Osteocyte (in vitro differentiated cells): ENCODE measurements at regions not wholly inside any gene's neighbourhood (a gene's known extent, or its start where the extent isn't known, plus 50 kb on each side); places are given as distances from the start of the nearest gene placed in this dataset.

Source experiments
- DNase-seq: peaks from one replicate; pipeline ENCODE4 v3.0.0; 2021; ENCODE audit warnings: mixed read lengths; ENCODE audit not compliant: unreplicated experiment; ENCODE audit errors: extremely low spot score
- H3K27ac Mint-ChIP-seq: one replicate; pipeline ENCODE4 v1.8.0; 2021; ENCODE audit warnings: mild to moderate bottlenecking, mixed read lengths; ENCODE audit not compliant: unreplicated experiment
- H3K27me3 Mint-ChIP-seq: one replicate; pipeline ENCODE4 v1.8.0; 2021; ENCODE audit warnings: mixed read lengths; ENCODE audit not compliant: unreplicated experiment
- H3K36me3 Mint-ChIP-seq: one replicate; pipeline ENCODE4 v1.8.0; 2021; ENCODE audit warnings: mixed read lengths; ENCODE audit not compliant: unreplicated experiment
- H3K4me1 Mint-ChIP-seq: one replicate; pipeline ENCODE4 v1.8.0; 2021; ENCODE audit warnings: mixed read lengths; ENCODE audit not compliant: unreplicated experiment
- H3K4me3 Mint-ChIP-seq: one replicate; pipeline ENCODE4 v1.8.0; 2021; ENCODE audit warnings: mild to moderate bottlenecking, moderate library complexity, mixed read lengths; ENCODE audit not compliant: unreplicated experiment
- H3K9me3 Mint-ChIP-seq: one replicate; pipeline ENCODE4 v1.8.0; 2021; ENCODE audit warnings: mixed read lengths; ENCODE audit not compliant: unreplicated experiment
- TF ChIP-seq, protein P1 (sequence below): fragments of 200-600 bp; sonication (generic); IDR thresholded peaks from 2 replicates; pipeline ENCODE4 v1.5.0; 2021; ENCODE audit warnings: antibody characterized with exemption, mild to moderate bottlenecking, moderate library complexity

DNA sequence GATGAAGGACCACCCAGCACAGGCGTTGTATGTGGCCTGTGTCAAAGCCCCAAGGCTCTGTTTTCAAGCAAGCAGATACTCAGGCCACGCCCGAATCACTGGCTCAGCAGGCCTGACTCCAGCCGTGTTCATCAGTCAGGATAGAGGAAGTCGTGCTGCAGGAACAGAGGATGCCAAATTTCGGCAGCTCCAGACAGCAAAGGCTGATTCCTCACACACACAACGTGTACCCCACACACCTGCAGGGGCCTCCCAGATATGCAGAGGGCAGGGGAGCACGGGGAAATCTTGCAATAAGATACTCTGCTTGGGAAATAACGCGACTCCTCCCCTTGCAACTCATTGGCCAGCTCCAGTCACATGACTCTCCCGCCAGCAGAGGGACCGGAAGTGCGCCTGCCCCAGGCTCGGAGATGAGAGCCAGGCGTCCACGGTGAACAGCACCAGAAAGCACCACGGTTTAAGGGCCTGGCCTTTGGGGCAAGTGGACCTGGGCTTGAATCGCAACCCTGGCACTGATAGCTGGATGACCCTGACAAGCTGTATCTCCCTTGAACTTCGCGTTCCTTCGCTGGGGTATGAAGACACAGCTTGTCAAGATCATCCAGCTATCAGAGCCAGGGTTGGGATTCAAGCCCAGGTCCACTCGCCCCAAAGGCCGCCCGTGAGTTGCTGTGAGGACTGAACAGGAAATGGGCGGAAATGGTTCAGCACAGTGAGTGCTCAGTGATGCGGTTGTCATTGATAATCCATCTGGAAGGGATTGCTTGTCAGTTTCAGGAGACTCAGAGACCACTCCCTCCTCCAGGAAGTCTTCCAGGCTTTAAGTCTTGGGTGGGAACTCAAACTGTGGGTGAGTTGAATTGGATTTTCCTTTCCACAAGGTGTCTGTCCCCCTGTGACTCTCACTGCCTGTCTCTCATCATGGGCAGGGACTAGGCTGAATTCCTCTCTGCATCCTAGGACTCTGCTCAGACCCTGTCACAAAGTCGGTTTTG is 88.5 kb downstream of the MYEOV start:
- peaks cover 17% of the 10 kb centered on the region for H3K4me1 Mint-ChIP-seq
- H3K27ac Mint-ChIP-seq: no peak overlapping the region
- no peak overlapping the region for H3K4me3 Mint-ChIP-seq
- peak; percentile 76 for DNase-seq
- H3K27me3 Mint-ChIP-seq: no peaks in the 10 kb centered on the region
- no peaks in the 10 kb centered on the region for H3K9me3 Mint-ChIP-seq
- H3K36me3 Mint-ChIP-seq: no peaks in the 10 kb centered on the region
- TF ChIP-seq, protein P1, sequence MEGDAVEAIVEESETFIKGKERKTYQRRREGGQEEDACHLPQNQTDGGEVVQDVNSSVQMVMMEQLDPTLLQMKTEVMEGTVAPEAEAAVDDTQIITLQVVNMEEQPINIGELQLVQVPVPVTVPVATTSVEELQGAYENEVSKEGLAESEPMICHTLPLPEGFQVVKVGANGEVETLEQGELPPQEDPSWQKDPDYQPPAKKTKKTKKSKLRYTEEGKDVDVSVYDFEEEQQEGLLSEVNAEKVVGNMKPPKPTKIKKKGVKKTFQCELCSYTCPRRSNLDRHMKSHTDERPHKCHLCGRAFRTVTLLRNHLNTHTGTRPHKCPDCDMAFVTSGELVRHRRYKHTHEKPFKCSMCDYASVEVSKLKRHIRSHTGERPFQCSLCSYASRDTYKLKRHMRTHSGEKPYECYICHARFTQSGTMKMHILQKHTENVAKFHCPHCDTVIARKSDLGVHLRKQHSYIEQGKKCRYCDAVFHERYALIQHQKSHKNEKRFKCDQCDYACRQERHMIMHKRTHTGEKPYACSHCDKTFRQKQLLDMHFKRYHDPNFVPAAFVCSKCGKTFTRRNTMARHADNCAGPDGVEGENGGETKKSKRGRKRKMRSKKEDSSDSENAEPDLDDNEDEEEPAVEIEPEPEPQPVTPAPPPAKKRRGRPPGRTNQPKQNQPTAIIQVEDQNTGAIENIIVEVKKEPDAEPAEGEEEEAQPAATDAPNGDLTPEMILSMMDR: no peak

DNA sequence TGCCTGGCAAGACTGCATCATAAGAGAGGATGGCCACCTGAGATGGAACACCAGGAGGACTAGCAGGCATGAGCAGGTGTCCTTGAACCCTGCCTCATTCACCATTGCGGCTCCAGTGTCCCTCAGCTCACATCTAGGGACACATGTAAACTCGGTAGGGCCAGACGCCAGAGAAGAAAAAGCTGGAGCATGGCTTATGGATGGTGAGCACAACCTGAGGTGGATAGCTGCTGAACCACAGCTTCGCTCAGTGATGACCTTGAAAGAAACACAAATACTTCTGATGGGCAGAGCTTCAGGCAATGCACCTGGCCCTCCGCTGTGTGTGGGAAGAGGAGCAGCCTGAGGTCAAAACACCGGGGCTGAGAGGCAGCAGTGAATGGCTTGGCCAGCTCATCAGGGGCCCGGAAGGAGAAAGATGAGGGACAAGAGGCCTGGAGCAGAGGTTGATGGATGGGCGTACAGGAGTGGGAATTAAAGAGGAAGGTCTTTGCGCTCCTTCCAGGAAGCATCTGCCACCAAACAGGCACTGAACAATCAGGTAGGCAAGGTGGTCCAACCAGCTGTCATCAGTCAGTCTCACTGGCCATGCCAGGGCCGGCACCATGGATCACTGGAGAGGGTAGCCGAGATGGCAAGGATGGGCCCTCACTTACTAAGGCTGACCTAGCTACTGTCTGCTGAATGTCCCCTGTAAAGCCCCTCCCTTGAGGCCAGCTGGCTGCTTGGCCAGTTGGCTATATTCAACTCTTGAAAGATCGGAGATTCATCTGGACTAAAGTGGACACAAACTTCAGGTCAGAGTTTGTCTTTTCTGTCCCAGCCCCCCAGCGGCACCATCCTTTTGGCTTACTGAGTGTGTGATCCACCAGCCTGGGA is 89.7 kb downstream of the MYEOV start:
- no peak overlapping the region for H3K4me3 Mint-ChIP-seq
- no peaks in the 10 kb centered on the region for H3K27me3 Mint-ChIP-seq
- H3K9me3 Mint-ChIP-seq: peaks cover 8% of the 10 kb centered on the region
- TF ChIP-seq, protein P1: no peak
- H3K36me3 Mint-ChIP-seq: peaks cover 4% of the 10 kb centered on the region
- H3K4me1 Mint-ChIP-seq: peaks cover 17% of the 10 kb centered on the region
- peak; percentile 59 for DNase-seq
- no peak overlapping the region for H3K27ac Mint-ChIP-seq

DNA sequence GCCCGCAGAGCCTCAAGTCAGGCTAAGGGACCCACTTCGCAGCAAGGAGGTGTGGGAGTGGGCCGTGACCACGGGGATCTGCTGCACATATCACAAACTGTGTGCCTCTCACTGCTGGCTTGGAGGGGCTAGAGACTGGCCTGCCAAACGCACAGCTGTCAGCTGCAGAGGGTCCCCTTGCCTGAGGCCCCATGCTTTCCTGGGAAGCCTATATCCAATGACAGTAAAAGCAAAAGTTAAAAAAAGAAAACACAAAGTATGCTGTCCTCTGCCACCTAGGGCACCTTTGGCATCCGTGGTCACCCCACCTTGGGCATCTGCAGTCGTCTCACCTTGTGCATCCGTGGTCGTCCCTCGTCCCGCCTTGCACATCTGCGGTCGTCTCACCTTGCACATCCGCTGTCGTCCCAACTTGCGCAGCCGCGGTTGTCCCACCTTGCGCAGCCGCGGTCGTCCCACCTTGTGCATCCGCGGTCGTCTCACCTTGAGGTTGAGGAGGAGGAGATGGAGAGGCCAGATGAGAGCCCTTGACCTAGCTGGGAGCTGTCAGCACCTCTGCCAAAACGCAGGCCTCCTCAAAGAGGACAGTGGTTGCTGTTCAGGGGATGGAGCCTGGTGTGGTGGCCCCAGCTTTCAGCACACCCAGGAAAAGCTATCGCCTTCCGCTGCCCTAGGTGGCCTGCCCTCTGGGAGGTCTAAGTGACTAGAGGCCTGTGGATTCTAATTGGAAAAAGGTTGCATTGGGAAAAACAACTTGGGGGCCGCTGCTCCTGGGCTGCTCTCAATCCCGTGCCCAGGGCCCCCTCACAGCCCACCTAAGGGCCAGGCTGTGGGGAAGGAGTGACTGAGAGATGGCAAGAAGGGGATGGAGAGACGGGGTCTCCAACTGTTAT is 90.5 kb downstream of the MYEOV start:
- Mint-ChIP-seq H3K27ac (no peak overlapping the region), H3K36me3 (peaks cover 4% of the 10 kb centered on the region), H3K4me1 (peaks cover 17% of the 10 kb centered on the region), H3K4me3 (no peak overlapping the region), H3K9me3 (peaks cover 14% of the 10 kb centered on the region), H3K27me3 (no peaks in the 10 kb centered on the region)
- TF ChIP-seq, protein P1: no peak
- DNase-seq: peak; percentile 81

DNA sequence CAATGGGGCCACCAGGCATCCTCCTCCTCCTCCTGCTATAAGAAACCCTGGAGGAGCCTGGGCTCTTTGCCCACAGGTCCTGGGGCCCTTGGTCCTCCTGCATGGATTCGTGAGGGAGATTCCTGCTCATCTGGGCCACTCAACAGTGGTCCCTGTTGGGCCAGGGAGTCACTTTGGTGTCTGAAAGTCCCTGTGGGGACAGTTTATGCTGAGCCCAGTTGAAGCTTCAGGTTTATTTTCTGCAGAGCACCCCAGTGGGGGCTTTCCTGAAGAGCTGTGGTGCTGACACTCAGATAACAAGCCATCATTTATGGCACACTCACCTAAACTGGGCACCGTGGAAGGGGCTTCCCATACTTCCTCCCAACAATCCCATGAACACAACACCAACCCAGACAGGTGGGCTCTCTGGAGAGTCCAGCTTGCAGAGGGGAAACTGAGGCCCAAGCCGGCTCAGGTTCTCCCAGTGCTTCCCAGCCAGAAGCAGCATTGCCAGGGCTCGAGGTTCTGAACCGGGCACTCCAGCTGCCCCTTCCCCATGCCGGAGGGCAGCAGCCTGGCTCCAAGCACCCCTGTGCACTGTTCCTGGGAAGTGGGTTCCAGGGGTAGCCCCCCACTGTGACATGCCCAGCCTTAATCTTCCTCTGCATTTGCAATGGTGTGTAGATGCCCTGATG is 91.3 kb downstream of the MYEOV start:
- Mint-ChIP-seq H3K27me3 (no peaks in the 10 kb centered on the region), H3K4me1 (peaks cover 14% of the 10 kb centered on the region), H3K9me3 (peaks cover 14% of the 10 kb centered on the region), H3K4me3 (no peak overlapping the region), H3K36me3 (peaks cover 4% of the 10 kb centered on the region), H3K27ac (no peak overlapping the region)
- peak; percentile 62 for DNase-seq
- TF ChIP-seq, protein P1: no peak
